BJ (cell line): ENCODE measurements at regions not wholly inside any gene's neighbourhood (a gene's known extent, or its start where the extent isn't known, plus 50 kb on each side); places are given as distances from the start of the nearest gene placed in this dataset.
A peak's percentile ranks its signal among the peaks of the same experiment; 100 is the strongest.

Experiments
- CTCF ChIA-PET: fragments of 350-600 bp; formaldehyde crosslinking; extraction: SDS; loops from one replicate; lab custom pipeline; 2021; ENCODE audit warnings: antibody characterized with exemption, inconsistent platforms; lab: Yijun Ruan, JAX
- POLR2A ChIA-PET: fragments of 300-600 bp; sonication (Branson Sonifier 250); formaldehyde crosslinking; extraction: SDS; loops from one replicate; lab custom pipeline; 2021; ENCODE audit warnings: antibody characterized with exemption; lab: Charles Lee
- DNase-seq: peaks from one replicate; pipeline ENCODE4 v3.0.0-alpha.2; 2011; ENCODE audit warnings: low read depth
- H3K27me3 ChIP-seq: 2 replicates; pipeline ENCODE4 v1.6.0; 2011; ENCODE audit warnings: low read length; ENCODE audit not compliant: control insufficient read depth, insufficient read depth
- H3K36me3 ChIP-seq: 2 replicates; pipeline ENCODE4 v1.5.1; 2011; ENCODE audit warnings: low read length; ENCODE audit not compliant: control insufficient read depth, insufficient read depth
- H3K4me3 ChIP-seq: 2 replicates; pipeline ENCODE4 v1.5.1; 2011; ENCODE audit warnings: low read depth, mild to moderate bottlenecking, control low read depth, low read length
- TF ChIP-seq, protein P1 (sequence below): IDR thresholded peaks from 2 replicates; pipeline ENCODE4 v1.5.1; 2011; ENCODE audit warnings: low read depth, mild to moderate bottlenecking, control low read depth, inconsistent platforms, low read length, moderate library complexity; ENCODE audit not compliant: insufficient read depth

DNA sequence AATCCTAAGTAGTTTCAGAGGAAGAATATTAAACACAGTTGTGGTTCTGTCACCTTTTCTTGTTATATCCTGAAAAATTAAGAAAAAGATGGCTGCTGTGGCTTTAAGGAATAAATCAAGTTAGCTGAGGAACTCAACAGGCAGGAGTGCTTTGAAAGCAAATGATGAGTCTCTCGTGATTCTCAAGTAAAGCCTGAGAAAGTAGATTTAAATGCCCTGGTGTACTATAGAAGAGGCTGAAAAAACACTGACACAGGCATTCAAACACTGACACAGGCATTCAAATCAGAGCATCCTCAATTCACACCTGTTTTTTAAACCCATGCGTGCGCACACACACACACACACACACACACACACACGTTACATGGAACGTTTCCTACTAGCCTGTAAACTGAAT lies 218.6 kb downstream of the OGFRL1 start:
- TF ChIP-seq, protein P1, sequence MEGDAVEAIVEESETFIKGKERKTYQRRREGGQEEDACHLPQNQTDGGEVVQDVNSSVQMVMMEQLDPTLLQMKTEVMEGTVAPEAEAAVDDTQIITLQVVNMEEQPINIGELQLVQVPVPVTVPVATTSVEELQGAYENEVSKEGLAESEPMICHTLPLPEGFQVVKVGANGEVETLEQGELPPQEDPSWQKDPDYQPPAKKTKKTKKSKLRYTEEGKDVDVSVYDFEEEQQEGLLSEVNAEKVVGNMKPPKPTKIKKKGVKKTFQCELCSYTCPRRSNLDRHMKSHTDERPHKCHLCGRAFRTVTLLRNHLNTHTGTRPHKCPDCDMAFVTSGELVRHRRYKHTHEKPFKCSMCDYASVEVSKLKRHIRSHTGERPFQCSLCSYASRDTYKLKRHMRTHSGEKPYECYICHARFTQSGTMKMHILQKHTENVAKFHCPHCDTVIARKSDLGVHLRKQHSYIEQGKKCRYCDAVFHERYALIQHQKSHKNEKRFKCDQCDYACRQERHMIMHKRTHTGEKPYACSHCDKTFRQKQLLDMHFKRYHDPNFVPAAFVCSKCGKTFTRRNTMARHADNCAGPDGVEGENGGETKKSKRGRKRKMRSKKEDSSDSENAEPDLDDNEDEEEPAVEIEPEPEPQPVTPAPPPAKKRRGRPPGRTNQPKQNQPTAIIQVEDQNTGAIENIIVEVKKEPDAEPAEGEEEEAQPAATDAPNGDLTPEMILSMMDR: no peak
- Histone ChIP-seq H3K36me3 (no peaks in the 10 kb centered on the region), H3K4me3 (no peak overlapping the region), H3K27me3 (no peaks in the 10 kb centered on the region)
- DNase-seq: no peak
- ChIA-PET POLR2A (no interaction called here), CTCF (interaction anchor here (8.7 kb wide), 1 partner anchor 123 kb away, joined by 103 read pairs; no protein-coding TSS in a partner anchor)

DNA sequence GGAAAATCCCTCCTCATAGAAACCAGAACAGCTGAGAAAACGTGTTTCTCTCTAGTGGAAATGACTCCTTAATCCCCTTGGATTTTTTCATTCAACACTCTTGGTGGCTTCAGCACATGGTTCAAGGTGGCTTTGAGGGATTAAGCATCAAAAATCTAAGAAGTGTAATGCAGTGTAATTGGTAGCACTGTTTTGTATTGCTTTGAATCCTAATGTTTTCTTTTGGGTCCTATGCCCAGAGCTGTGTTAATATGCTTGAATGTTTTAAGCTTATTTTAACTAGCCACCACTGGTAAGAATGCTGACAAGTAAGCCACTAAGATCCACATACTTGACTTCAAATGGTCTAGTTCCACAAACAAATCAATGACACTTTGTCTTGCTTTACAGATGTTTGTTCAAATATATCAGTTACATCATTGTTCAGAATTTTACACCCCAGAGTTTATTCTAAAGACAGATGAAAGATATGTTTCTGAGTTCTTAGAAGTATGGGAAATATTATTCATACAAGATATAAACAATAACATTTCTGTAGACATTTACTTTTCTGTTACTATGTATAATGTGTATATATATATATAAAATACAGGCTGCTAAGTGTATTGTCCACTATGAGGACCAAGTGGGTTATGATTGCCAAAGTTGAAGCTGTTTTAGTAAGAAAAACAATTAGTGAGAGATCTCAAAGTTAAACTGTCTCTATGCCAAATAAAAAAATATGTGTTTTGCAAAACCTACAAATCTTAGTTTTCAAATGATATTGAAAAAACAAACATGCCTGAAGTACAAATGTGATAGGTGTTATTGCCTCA lies 220.8 kb downstream of the OGFRL1 start:
- POLR2A ChIA-PET: interaction anchor here (0.6 kb wide), 1 partner anchor 65 kb away, joined by 3 read pairs; no protein-coding TSS in a partner anchor
- no peaks in the 10 kb centered on the region for H3K36me3 ChIP-seq
- DNase-seq: no peak
- CTCF ChIA-PET: interaction anchor here (0.7 to 8.7 kb wide), 30 partner anchors 11 to 575 kb away, joined by 3 to 103 read pairs (median 5); no protein-coding TSS in a partner anchor
- H3K27me3 ChIP-seq: no peaks in the 10 kb centered on the region
- TF ChIP-seq, protein P1: no peak
- H3K4me3 ChIP-seq: no peak overlapping the region

DNA sequence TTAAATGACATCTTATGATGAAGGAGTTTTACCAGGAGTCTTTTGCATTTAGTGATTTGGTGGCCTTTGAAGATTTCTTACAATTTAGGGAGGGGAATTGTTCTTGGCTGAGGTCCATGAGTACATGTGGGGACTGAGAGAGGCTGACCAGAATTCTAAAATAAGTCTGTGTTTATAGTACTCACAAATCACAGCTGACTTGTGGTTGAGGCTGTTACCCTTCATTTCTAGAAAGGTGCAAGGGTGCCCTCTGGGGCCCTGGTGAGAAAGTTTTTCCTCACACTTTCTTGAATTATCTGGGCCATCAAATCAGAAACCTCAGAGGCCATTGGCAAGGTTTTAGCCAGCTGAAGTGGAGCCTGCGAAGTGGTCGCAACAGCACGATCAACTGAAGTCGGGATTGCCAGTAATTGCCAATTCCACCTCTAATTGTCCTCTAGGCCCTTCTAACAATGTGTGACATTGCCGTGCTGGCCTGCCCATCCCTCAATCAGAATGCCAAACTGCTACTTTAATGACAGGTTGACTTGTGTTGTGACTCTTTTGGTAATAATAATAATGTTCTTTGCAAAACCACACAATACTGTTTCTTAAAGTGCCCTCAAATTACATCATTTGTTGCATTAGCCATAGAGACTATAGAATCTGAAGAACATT lies 221.6 kb downstream of the OGFRL1 start:
- Histone ChIP-seq H3K36me3 (no peaks in the 10 kb centered on the region), H3K27me3 (no peaks in the 10 kb centered on the region), H3K4me3 (no peak overlapping the region)
- TF ChIP-seq, protein P1: peak; percentile 73
- DNase-seq: peak; percentile 35
- ChIA-PET CTCF (interaction anchor here (0.7 to 8.7 kb wide), 30 partner anchors 9 to 574 kb away, joined by 3 to 103 read pairs (median 5); no protein-coding TSS in a partner anchor), POLR2A (interaction anchor here (0.6 kb wide), 1 partner anchor 66 kb away, joined by 3 read pairs; no protein-coding TSS in a partner anchor)

DNA sequence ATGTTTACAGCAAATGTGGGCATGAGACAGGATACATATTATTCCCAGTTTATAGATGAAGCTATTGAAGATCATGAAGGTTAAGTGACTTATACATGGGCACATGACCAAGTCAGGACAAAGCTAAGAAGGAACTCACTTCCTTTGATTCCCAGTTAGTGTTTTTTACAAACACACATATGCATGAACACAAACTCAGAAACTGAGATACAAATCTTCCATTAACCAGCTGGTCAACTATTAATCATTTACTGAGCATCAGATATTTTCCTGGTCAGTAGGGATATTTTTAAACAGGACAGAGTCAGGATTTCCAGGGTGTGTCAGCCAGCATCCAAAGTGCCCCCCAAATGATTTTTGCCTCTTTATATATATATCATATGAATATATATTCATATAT lies 222.2 kb downstream of the OGFRL1 start:
- TF ChIP-seq, protein P1: no peak
- H3K36me3 ChIP-seq: no peaks in the 10 kb centered on the region
- H3K27me3 ChIP-seq: no peaks in the 10 kb centered on the region
- CTCF ChIA-PET: interaction anchor here (1.0 to 8.7 kb wide), 19 partner anchors 9 to 573 kb away, joined by 3 to 103 read pairs (median 9); no protein-coding TSS in a partner anchor
- H3K4me3 ChIP-seq: no peak overlapping the region
- no peak for DNase-seq
- POLR2A ChIA-PET: no interaction called here

DNA sequence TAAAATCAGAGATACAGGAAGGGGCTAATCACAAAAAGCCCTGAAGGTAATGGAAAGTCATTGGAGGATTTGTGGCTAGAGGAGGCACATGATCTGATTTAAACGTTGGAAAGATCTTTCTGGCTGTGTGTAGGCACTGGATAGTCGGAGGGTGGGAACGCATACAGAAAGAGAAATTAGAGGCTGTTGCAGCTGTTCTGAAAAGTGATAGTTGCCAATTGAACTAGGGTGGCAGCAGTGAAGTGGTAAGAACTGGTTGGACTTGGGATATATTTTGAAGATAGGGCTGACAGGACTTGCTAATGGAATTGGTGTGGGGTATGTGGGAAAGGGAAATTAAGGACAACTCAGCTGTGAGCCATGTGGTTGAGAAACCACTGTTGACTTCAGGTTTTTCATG lies 223.6 kb downstream of the OGFRL1 start:
- TF ChIP-seq, protein P1: no peak
- CTCF ChIA-PET: interaction anchor here (0.5 to 8.7 kb wide), 6 partner anchors 14 to 222 kb away, joined by 3 to 103 read pairs (median 11); no protein-coding TSS in a partner anchor
- DNase-seq: no peak
- Histone ChIP-seq H3K4me3 (no peak overlapping the region), H3K27me3 (no peaks in the 10 kb centered on the region), H3K36me3 (no peaks in the 10 kb centered on the region)
- POLR2A ChIA-PET: interaction anchor here (0.6 kb wide), 1 partner anchor 13 kb away, joined by 3 read pairs; no protein-coding TSS in a partner anchor
